Tibial artery (tissue), 4 donors: ENCODE measurements at regions not wholly inside any gene's neighbourhood (a gene's known extent, or its start where the extent isn't known, plus 50 kb on each side); places are given as distances from the start of the nearest gene placed in this dataset.
"Not testable (repeated sequence)": the region's sequence is repeated elsewhere in the genome, so short reads cannot be mapped to it uniquely, and the experiment has no call there.

Experiments
- DNase-seq, 2 donors: peaks; one replicate each; pipeline ENCODE4 v3.0.0-alpha.2; 2019
- H3K27ac ChIP-seq, 2 donors: fragments of 200-600 bp; sonication (generic) in 1 of 2; 1 replicate in 1 of 2; 2 replicates in 1 of 2; pipeline ENCODE4 v1.5.1; 2018 to 2019; ENCODE audit warnings: mild to moderate bottlenecking in 1 of 2
- H3K27me3 ChIP-seq, 2 donors: fragments of 200-600 bp; sonication (generic) in 1 of 2; one replicate each; pipeline versions ENCODE4 v1.5.1 to v1.6.0; 2016 to 2019
- H3K36me3 ChIP-seq, 3 donors: fragments of 200-600 bp; sonication (generic) in 2 of 3; one replicate each; pipeline ENCODE4 v1.5.1; 2016 to 2019; ENCODE audit warnings: mild to moderate bottlenecking in 2 of 3
- H3K4me1 ChIP-seq, 4 donors: fragments of 200-600 bp; sonication (generic) in 2 of 4; 1 replicate in 3 of 4; 2 replicates in 1 of 4; pipeline ENCODE4 v1.5.1; 2016 to 2019
- H3K4me3 ChIP-seq, 2 donors: fragments of 200-600 bp; sonication (generic) in 1 of 2; 1 replicate in 1 of 2; 2 replicates in 1 of 2; pipeline ENCODE4 v1.5.1; 2018 to 2019; ENCODE audit warnings: mild to moderate bottlenecking in 2 of 2
- H3K9me3 ChIP-seq, 3 donors: fragments of 200-600 bp; sonication (generic) in 1 of 3; one replicate each; pipeline ENCODE4 v1.5.1; 2016 to 2019
- CTCF ChIP-seq, 2 experiments: fragments of 200-600 bp in 1 of 2; fragments of 450-650 bp in 1 of 2; IDR thresholded peaks; one replicate each; pipeline ENCODE4 v1.5.1; 2017 to 2019; ENCODE audit warnings: antibody characterized with exemption in 2 of 2, mild to moderate bottlenecking in 1 of 2, moderate library complexity in 1 of 2
- intact Hi-C: fragments of 100-400 bp; cut with DNase I; formaldehyde crosslinking; loops from one replicate; pipeline ENCODE4 v1.15.0; 2023; ENCODE audit warnings: low total_unique reads

DNA sequence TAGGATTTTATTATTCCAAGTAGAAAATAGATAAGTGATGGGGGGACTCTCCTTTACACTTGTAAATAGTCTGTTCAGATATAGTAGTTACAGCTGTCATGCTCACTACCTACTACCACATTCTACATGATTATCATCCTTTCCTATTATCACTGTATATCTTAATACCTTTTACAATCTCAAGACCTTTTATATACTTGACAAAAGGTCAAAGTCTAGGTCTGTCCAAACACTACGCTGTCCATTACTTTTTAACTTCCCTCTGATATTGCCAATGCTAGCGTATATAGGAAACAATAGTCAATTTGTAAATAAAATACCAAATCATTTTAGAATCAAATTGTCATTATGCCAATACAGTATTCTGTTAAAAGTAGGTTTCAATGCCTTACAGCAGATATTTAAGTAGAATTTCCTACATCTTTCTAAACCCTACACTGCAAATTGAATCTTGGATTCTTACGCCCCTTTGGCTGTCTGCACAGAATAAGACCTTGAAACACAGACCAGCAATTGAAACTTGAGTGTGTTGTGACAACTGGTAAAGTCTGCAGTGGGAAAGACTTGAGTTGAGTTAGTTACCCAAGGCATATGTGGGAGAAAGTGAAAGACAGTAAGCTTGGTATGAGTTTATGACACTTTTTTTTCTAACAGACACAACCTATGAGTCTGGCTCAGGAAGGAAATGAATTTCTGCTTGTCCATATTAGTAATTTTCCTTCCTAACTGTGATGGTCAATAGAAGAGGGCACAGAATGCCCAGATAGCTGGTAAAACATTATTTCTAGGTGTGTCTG, 827.6 kb upstream of the ACO1 start:
- H3K4me3 ChIP-seq, result no peak overlapping the region
- H3K4me1 ChIP-seq, result no peaks in the 10 kb centered on the region
- DNase-seq, result no peak
- H3K27me3 ChIP-seq, result no peaks in the 10 kb centered on the region
- no peaks in the 10 kb centered on the region for H3K9me3 ChIP-seq
- H3K36me3 ChIP-seq, result no peaks in the 10 kb centered on the region
- intact Hi-C loops, result no loop called here
- no peak for TF ChIP-seq CTCF (IDR thresholded peaks at IDR 0.05)
- no peak overlapping the region for H3K27ac ChIP-seq

- H3K27me3 ChIP-seq, H3K27ac ChIP-seq, H3K4me3 ChIP-seq, DNase-seq, H3K9me3 ChIP-seq, H3K4me1 ChIP-seq, intact Hi-C loops, H3K36me3 ChIP-seq: not testable (repeated sequence)
Observed at GRCh38 chr9:31572190-31572589, 812.3 kb upstream of the ACO1 start.

- no peaks in the 10 kb centered on the region for H3K36me3 ChIP-seq
Observed at GRCh38 chr9:31573561-31573960, 810.9 kb upstream of the ACO1 start.

GRCh38 chr9:31574006-31574765, 810.3 kb upstream of the ACO1 start:
- H3K27me3 ChIP-seq, result no peaks in the 10 kb centered on the region
- no peak for TF ChIP-seq CTCF (IDR thresholded peaks at IDR 0.05)
- H3K36me3 ChIP-seq, result no peaks in the 10 kb centered on the region
- DNase-seq, result no peak
- no peak overlapping the region for H3K27ac ChIP-seq
- H3K4me3 ChIP-seq, result no peak overlapping the region
- no peaks in the 10 kb centered on the region for H3K4me1 ChIP-seq
- peaks cover 0 to 5% (median 0%) of the 10 kb centered on the region in 3 donors for H3K9me3 ChIP-seq
- intact Hi-C loops, result no loop called here

More at GRCh38 chr9:31573561-31573960, 810.9 kb upstream of the ACO1 start:
- H3K9me3 ChIP-seq, result peaks cover 0 to 5% (median 0%) of the 10 kb centered on the region in 3 donors
- no peak for TF ChIP-seq CTCF (IDR thresholded peaks at IDR 0.05)
- DNase-seq, result no peak
- intact Hi-C loops, result no loop called here
- no peak overlapping the region for H3K4me3 ChIP-seq
- H3K4me1 ChIP-seq, result no peaks in the 10 kb centered on the region
- no peak overlapping the region for H3K27ac ChIP-seq
- no peaks in the 10 kb centered on the region for H3K27me3 ChIP-seq

GRCh38 chr9:31582071-31582470, 802.4 kb upstream of the ACO1 start:
- DNase-seq, result no peak
- no peaks in the 10 kb centered on the region for H3K27me3 ChIP-seq
- intact Hi-C loops, result no loop called here

More at GRCh38 chr9:31582071-31582470, 802.4 kb upstream of the ACO1 start:
- Histone ChIP-seq H3K4me1 (no peaks in the 10 kb centered on the region), H3K4me3 (no peak overlapping the region), H3K36me3 (no peaks in the 10 kb centered on the region), H3K9me3 (no peaks in the 10 kb centered on the region), H3K27ac (no peak overlapping the region)
- TF ChIP-seq CTCF (IDR thresholded peaks at IDR 0.05), result no peak
